Breast epithelium (tissue), 4 donors: ENCODE measurements at regions not wholly inside any gene's neighbourhood (a gene's known extent, or its start where the extent isn't known, plus 50 kb on each side); places are given as distances from the start of the nearest gene placed in this dataset.

Source experiments
- DNase-seq, 2 donors: peaks; one replicate each; pipeline ENCODE4 v3.0.0-alpha.2; 2019; ENCODE audit warnings: low spot score in 2 of 2
- H3K27ac ChIP-seq, 2 donors: fragments of 200-600 bp; sonication (generic) in 1 of 2; one replicate each; pipeline ENCODE4 v1.5.1; 2016 to 2019; ENCODE audit warnings: mild to moderate bottlenecking in 1 of 2
- H3K27me3 ChIP-seq, 2 donors: fragments of 200-600 bp; sonication (generic) in 1 of 2; one replicate each; pipeline versions ENCODE4 v1.5.1 to v1.6.0; 2017 to 2019; ENCODE audit warnings: control low read depth in 1 of 2, mild to moderate bottlenecking in 1 of 2
- H3K36me3 ChIP-seq: fragments of 200-600 bp; one replicate; pipeline ENCODE4 v1.5.1; 2019
- H3K4me1 ChIP-seq, 2 donors: fragments of 200-600 bp; sonication (generic); one replicate each; pipeline ENCODE4 v1.5.1; 2016 to 2019; ENCODE audit warnings: control low read depth in 1 of 2
- H3K4me3 ChIP-seq, 3 donors: fragments of 200-600 bp; sonication (generic); 1 replicate in 2 of 3; 2 replicates in 1 of 3; pipeline ENCODE4 v1.5.1; 2016 to 2019; ENCODE audit warnings: mild to moderate bottlenecking in 3 of 3, moderate library complexity in 2 of 3
- H3K9me3 ChIP-seq, 2 donors: fragments of 200-600 bp; sonication (generic) in 1 of 2; one replicate each; pipeline ENCODE4 v1.5.1; 2016 to 2019; ENCODE audit warnings: control low read depth in 1 of 2
- CTCF ChIP-seq, 3 donors: fragments of 450-650 bp; IDR thresholded peaks; one replicate each; pipeline ENCODE4 v1.5.1; 2016 to 2017; ENCODE audit warnings: antibody characterized with exemption in 3 of 3, mild to moderate bottlenecking in 3 of 3, moderate library complexity in 3 of 3
- POLR2A ChIP-seq: fragments of 450-650 bp; IDR thresholded peaks from one replicate; pipeline ENCODE4 v1.6.1; 2016; ENCODE audit warnings: antibody characterized with exemption, mild to moderate bottlenecking, moderate library complexity
- POLR2AphosphoS5 ChIP-seq, 3 donors: sonication (generic); formaldehyde crosslinking; IDR thresholded peaks; one replicate each; pipeline ENCODE4 v1.6.1; 2017; ENCODE audit warnings: antibody characterized with exemption in 3 of 3
- intact Hi-C: fragments of 100-400 bp; cut with DNase I; formaldehyde crosslinking; loops from one replicate; pipeline ENCODE4 v1.15.1; 2023; ENCODE audit warnings: low total_unique reads

- intact Hi-C loops, result no loop called here
- no peaks in the 10 kb centered on the region for H3K9me3 ChIP-seq
- H3K4me1 ChIP-seq, result no peaks in the 10 kb centered on the region
- DNase-seq, result no peak
- no peak for TF ChIP-seq POLR2A
- TF ChIP-seq POLR2AphosphoS5 (IDR thresholded peaks at IDR 0.05), result no peak
- no peak for TF ChIP-seq CTCF (IDR thresholded peaks at IDR 0.05)
- no peak overlapping the region for H3K4me3 ChIP-seq
- H3K27ac ChIP-seq, result no peak overlapping the region
- H3K27me3 ChIP-seq, result no peaks in the 10 kb centered on the region
- no peaks in the 10 kb centered on the region for H3K36me3 ChIP-seq
Measured at GRCh38 chr9:23447166-23447565, 378.9 kb downstream of the ELAVL2 start.

- Histone ChIP-seq H3K9me3 (no peaks in the 10 kb centered on the region), H3K27ac (no peak overlapping the region), H3K27me3 (no peaks in the 10 kb centered on the region), H3K36me3 (no peaks in the 10 kb centered on the region), H3K4me1 (no peaks in the 10 kb centered on the region), H3K4me3 (no peak overlapping the region)
- DNase-seq, result no peak
- TF ChIP-seq CTCF (IDR thresholded peaks at IDR 0.05) (no peak), POLR2AphosphoS5 (IDR thresholded peaks at IDR 0.05) (no peak), POLR2A (no peak)
- intact Hi-C loops, result no loop called here
Measured at GRCh38 chr9:23447944-23448343, 378.1 kb downstream of the ELAVL2 start.

- intact Hi-C loops, result no loop called here
- no peak for DNase-seq
- Histone ChIP-seq H3K36me3 (no peaks in the 10 kb centered on the region), H3K4me1 (no peaks in the 10 kb centered on the region), H3K27me3 (no peaks in the 10 kb centered on the region), H3K27ac (no peak overlapping the region), H3K9me3 (no peaks in the 10 kb centered on the region), H3K4me3 (no peak overlapping the region)
- TF ChIP-seq CTCF (IDR thresholded peaks at IDR 0.05), result no peak
- no peak for TF ChIP-seq POLR2AphosphoS5 (IDR thresholded peaks at IDR 0.05)
Measured at GRCh38 chr9:23451802-23452418, 374.1 kb downstream of the ELAVL2 start.

GRCh38 chr9:23464275-23464674 lies 361.8 kb downstream of the ELAVL2 start:
- no peaks in the 10 kb centered on the region for H3K36me3 ChIP-seq
- no peaks in the 10 kb centered on the region for H3K9me3 ChIP-seq
- intact Hi-C loops, result no loop called here
- TF ChIP-seq CTCF (IDR thresholded peaks at IDR 0.05) (no peak), POLR2AphosphoS5 (IDR thresholded peaks at IDR 0.05) (no peak), POLR2A (no peak)
- no peak overlapping the region for H3K4me3 ChIP-seq
- no peak for DNase-seq
- H3K27me3 ChIP-seq, result no peaks in the 10 kb centered on the region
- H3K4me1 ChIP-seq, result no peaks in the 10 kb centered on the region
- no peak overlapping the region for H3K27ac ChIP-seq

- H3K27ac ChIP-seq, result no peak overlapping the region
- intact Hi-C loops, result no loop called here
- no peaks in the 10 kb centered on the region for H3K27me3 ChIP-seq
- TF ChIP-seq POLR2A (no peak), CTCF (IDR thresholded peaks at IDR 0.05) (no peak), POLR2AphosphoS5 (IDR thresholded peaks at IDR 0.05) (no peak)
- no peaks in the 10 kb centered on the region for H3K36me3 ChIP-seq
- H3K9me3 ChIP-seq, result no peaks in the 10 kb centered on the region
- H3K4me3 ChIP-seq, result no peak overlapping the region
- no peaks in the 10 kb centered on the region for H3K4me1 ChIP-seq
- no peak for DNase-seq
Measured at GRCh38 chr9:23467276-23467675, 358.8 kb downstream of the ELAVL2 start.
